Caco-2 (cell line): ENCODE measurements at regions not wholly inside any gene's neighbourhood (a gene's known extent, or its start where the extent isn't known, plus 50 kb on each side); places are given as distances from the start of the nearest gene placed in this dataset.

Experiments
- BruUV-seq: library from RNA; stranded (reverse); fragments of 400-500 nt; replicated peaks from 2 replicates; lab custom pipeline; 2021; lab: Mats Ljungman, UMichigan
- CTCF ChIA-PET: fragments of 300-600 bp; sonication (Branson Sonifier 250); formaldehyde crosslinking; loops from one replicate; lab custom pipeline; 2022; ENCODE audit warnings: antibody characterized with exemption; lab: Charles Lee
- POLR2A ChIA-PET: fragments of 300-600 bp; sonication (Branson Sonifier 250); formaldehyde crosslinking; loops from one replicate; lab custom pipeline; 2022; ENCODE audit warnings: antibody characterized with exemption; lab: Charles Lee
- DNase-seq, 2 experiments: peaks; one replicate each; pipeline versions ENCODE4 v3.0.0 to v3.0.0-alpha.2; 2020 to 2022
- H3K27me3 ChIP-seq: replicated peaks from 2 replicates; pipeline ENCODE4 v1.6.0; 2011; ENCODE audit warnings: low read length; ENCODE audit not compliant: control insufficient read depth, insufficient read depth
- H3K36me3 ChIP-seq: 2 replicates; pipeline ENCODE4 v1.5.1; 2011; ENCODE audit warnings: low read length; ENCODE audit not compliant: control insufficient read depth, insufficient read depth
- H3K4me1 ChIP-seq: fragments of 250-450 bp; sonication (Bioruptor Pico); 2 replicates; pipeline ENCODE4 v1.5.1; 2020; ENCODE audit warnings: mild to moderate bottlenecking
- H3K4me3 ChIP-seq: 2 replicates; pipeline ENCODE4 v1.5.1; 2011; ENCODE audit warnings: low read depth, mild to moderate bottlenecking, control low read depth, low read length
- H3K9me3 ChIP-seq: fragments of 250-450 bp; sonication (Bioruptor Pico); 2 replicates; pipeline ENCODE4 v1.5.1; 2020; ENCODE audit warnings: mild to moderate bottlenecking, moderate library complexity
- H3K27ac Mint-ChIP-seq: one replicate; pipeline ENCODE4 v1.8.0; 2022; ENCODE audit warnings: mixed read lengths; ENCODE audit not compliant: unreplicated experiment
- H3K27me3 Mint-ChIP-seq: one replicate; pipeline ENCODE4 v1.8.0; 2022; ENCODE audit warnings: mixed read lengths; ENCODE audit not compliant: insufficient read depth, unreplicated experiment
- H3K36me3 Mint-ChIP-seq: one replicate; pipeline ENCODE4 v1.8.0; 2022; ENCODE audit warnings: mild to moderate bottlenecking, mixed read lengths; ENCODE audit not compliant: insufficient read depth, unreplicated experiment
- H3K4me1 Mint-ChIP-seq: one replicate; pipeline ENCODE4 v1.8.0; 2022; ENCODE audit warnings: low read depth, mixed read lengths; ENCODE audit not compliant: unreplicated experiment
- H3K4me3 Mint-ChIP-seq: one replicate; pipeline ENCODE4 v1.8.0; 2022; ENCODE audit warnings: mild to moderate bottlenecking, moderate library complexity, mixed read lengths; ENCODE audit not compliant: unreplicated experiment
- H3K9me3 Mint-ChIP-seq: one replicate; pipeline ENCODE4 v1.8.0; 2022; ENCODE audit warnings: mixed read lengths; ENCODE audit not compliant: unreplicated experiment
- intact Hi-C: fragments of 100-400 bp; cut with micrococcal nuclease; formaldehyde crosslinking; loops from one replicate; pipeline ENCODE4 v1.10.0; 2022; ENCODE audit not compliant: unreplicated experiment
- TF ChIP-seq, protein P1 (sequence below), 2 experiments: fragments of 200-600 bp in 1 of 2; IDR thresholded peaks; 1 replicate in 1 of 2; 2 replicates in 1 of 2; pipeline versions ENCODE4 v1.5.1 to v1.8.0; 2011 to 2022; ENCODE audit warnings: antibody characterized with exemption in 1 of 2, control low read depth in 1 of 2, inconsistent platforms in 1 of 2, low read depth in 1 of 2, low read length in 1 of 2, mild to moderate bottlenecking in 1 of 2, moderate library complexity in 1 of 2; ENCODE audit not compliant: insufficient read depth in 1 of 2, severe bottlenecking in 1 of 2, unreplicated experiment in 1 of 2

DNA sequence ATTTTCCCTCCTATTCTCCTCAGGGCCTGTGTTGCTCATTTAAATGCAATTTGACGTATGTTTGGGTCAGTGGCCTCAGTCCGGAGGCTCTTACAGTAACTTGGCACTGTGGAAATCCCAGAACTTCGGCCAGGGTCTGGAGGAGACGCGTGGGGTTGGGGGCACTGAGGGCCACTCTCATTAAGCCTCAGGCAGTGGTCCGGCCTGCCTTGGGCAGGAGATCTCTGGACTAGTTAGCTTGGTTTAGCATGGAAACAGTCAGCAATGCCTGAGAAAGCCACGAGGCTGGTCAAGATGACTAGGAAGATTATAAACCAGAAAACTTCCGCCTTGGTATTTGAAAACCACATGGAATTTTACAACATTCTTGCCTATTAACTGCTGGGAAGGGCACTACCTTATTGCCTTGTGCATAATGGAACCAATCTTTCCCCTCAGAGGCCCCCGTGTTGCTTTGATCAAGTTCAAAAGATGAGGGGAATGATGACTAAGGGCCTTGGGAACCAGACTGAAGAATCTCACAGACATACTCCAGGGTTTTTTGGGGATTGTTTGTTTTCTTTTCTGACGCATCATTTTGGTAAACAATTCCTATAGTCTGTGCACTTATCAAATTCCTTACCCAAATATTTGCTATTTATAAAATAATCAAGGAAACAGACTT, 206.0 kb upstream of the PREP start:
- Mint-ChIP-seq H3K4me1 (peaks cover 6% of the 10 kb centered on the region), H3K27me3 (no peaks in the 10 kb centered on the region), H3K9me3 (no peaks in the 10 kb centered on the region), H3K27ac (peak overlapping the region; percentile 77), H3K4me3 (no peak overlapping the region), H3K36me3 (no peaks in the 10 kb centered on the region)
- POLR2A ChIA-PET: no interaction called here
- Histone ChIP-seq H3K4me1 (peaks cover 31% of the 10 kb centered on the region), H3K4me3 (no peak overlapping the region), H3K27me3 (no peaks in the 10 kb centered on the region), H3K36me3 (no peaks in the 10 kb centered on the region), H3K9me3 (no peaks in the 10 kb centered on the region)
- CTCF ChIA-PET: no interaction called here
- no TSS peak for BruUV-seq
- intact Hi-C loops: no loop called here
- TF ChIP-seq, protein P1, sequence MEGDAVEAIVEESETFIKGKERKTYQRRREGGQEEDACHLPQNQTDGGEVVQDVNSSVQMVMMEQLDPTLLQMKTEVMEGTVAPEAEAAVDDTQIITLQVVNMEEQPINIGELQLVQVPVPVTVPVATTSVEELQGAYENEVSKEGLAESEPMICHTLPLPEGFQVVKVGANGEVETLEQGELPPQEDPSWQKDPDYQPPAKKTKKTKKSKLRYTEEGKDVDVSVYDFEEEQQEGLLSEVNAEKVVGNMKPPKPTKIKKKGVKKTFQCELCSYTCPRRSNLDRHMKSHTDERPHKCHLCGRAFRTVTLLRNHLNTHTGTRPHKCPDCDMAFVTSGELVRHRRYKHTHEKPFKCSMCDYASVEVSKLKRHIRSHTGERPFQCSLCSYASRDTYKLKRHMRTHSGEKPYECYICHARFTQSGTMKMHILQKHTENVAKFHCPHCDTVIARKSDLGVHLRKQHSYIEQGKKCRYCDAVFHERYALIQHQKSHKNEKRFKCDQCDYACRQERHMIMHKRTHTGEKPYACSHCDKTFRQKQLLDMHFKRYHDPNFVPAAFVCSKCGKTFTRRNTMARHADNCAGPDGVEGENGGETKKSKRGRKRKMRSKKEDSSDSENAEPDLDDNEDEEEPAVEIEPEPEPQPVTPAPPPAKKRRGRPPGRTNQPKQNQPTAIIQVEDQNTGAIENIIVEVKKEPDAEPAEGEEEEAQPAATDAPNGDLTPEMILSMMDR (IDR thresholded peaks at IDR 0.05; ENCODE audit: insufficient read depth in 1 of 2, low read depth in 1 of 2, low read length in 1 of 2, severe bottlenecking in 1 of 2, unreplicated experiment in 1 of 2): no peak
- peak in 1 of 2 experiments; percentile 40 for DNase-seq

DNA sequence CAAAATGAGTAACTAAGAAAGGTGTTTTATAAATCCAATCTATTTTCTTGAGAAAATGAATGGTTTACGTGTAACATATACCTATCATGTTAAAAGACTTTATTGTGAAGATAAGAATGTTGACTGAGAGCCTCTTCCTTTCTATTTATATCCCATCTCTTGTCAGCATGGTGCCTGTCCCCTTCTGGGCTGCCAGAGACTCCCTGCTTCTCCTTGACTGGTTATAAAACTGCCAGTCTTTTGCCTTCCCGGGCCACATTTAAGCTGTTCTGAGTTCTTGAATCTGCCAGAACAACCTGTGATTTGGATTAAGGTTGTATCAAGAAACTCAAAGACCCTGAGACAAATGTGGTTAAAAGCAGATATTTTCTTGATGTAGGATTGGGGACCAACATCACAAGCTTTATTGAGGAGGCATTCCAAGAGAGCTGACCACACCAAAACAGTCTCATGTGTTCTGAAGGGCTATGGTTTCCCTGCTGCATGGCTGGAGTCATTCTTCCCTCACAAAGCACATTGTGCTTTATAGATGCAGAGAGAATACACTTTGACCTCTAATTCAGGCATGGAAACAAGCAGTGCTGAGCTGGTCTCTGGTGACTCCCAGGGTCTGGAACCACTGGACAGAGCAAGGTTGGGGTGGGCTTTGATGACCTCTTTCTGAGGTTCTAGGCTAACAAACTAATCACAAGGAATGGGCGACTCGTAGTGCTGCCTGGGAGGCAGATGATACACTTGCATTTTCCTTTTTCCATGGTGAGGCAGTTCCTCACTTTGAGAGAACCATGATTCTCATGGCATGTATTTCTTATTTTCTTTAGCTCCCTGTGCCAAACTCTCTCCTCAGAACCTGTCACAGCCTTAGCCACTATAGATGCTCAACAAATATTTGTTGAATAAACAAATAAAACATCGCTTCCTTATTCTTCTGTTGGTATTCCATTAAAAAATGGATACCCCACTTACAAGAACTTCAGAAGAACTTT, 205.0 kb upstream of the PREP start:
- no peaks in the 10 kb centered on the region for H3K9me3 Mint-ChIP-seq
- POLR2A ChIA-PET: interaction anchor here (0.5 kb wide), 1 partner anchor 25 kb away, joined by 3 read pairs; no protein-coding TSS in a partner anchor
- CTCF ChIA-PET: no interaction called here
- TF ChIP-seq, protein P1 (IDR thresholded peaks at IDR 0.05; ENCODE audit: insufficient read depth in 1 of 2, low read depth in 1 of 2, low read length in 1 of 2, severe bottlenecking in 1 of 2, unreplicated experiment in 1 of 2): no peak
- no peaks in the 10 kb centered on the region for H3K27me3 Mint-ChIP-seq
- H3K9me3 ChIP-seq: no peaks in the 10 kb centered on the region
- peaks cover 6% of the 10 kb centered on the region for H3K4me1 Mint-ChIP-seq
- H3K27me3 ChIP-seq: no peaks in the 10 kb centered on the region
- no peaks in the 10 kb centered on the region for H3K36me3 ChIP-seq
- no peak overlapping the region for H3K4me3 ChIP-seq
- peaks cover 31% of the 10 kb centered on the region for H3K4me1 ChIP-seq
- intact Hi-C loops: loop anchor here (1.0 to 2.0 kb wide), 2 partner anchors 16 to 39 kb away; no protein-coding TSS in a partner anchor
- no TSS peak for BruUV-seq
- no peaks in the 10 kb centered on the region for H3K36me3 Mint-ChIP-seq
- no peak overlapping the region for H3K4me3 Mint-ChIP-seq
- H3K27ac Mint-ChIP-seq: no peak overlapping the region
- DNase-seq: no peak

DNA sequence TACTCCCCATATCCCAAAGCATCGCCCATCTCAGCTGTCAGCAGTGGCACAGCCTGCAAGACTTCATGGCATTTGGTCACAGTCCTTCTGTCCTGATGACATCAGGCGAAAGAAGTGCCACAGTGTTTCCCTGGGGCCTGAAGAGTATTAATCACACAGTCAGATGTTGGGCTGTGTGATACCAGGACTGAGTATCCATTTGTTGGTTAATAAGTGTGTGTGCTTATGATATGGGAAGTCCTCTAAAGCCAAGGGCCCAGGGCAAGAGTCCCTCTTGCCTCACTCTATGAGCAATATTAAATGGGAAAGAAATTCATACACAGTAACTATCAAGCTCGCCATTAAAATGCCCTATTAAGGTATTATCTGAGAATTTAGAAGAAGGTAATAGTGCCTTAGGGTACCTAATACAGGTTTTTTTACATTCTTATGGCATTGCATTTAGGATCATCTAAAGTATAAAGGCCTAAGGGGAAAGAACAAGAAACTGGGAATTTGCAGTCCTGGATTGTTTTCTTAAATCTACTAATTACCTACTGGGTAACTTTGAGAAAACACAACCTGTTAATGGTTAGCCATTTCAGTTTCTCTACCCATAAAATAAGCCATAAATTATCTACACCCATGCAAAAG, 204.1 kb upstream of the PREP start:
- Histone ChIP-seq H3K9me3 (no peaks in the 10 kb centered on the region), H3K4me1 (peaks cover 31% of the 10 kb centered on the region), H3K36me3 (no peaks in the 10 kb centered on the region), H3K27me3 (no peaks in the 10 kb centered on the region), H3K4me3 (no peak overlapping the region)
- no TSS peak for BruUV-seq
- Mint-ChIP-seq H3K36me3 (no peaks in the 10 kb centered on the region), H3K27me3 (no peaks in the 10 kb centered on the region), H3K27ac (no peak overlapping the region), H3K4me3 (no peak overlapping the region), H3K4me1 (peaks cover 6% of the 10 kb centered on the region), H3K9me3 (no peaks in the 10 kb centered on the region)
- ChIA-PET POLR2A (no interaction called here), CTCF (no interaction called here)
- peak; percentile 5 to 39 for DNase-seq
- intact Hi-C loops: loop anchor here (1.0 to 2.0 kb wide), 2 partner anchors 17 to 38 kb away; no protein-coding TSS in a partner anchor
- TF ChIP-seq, protein P1 (IDR thresholded peaks at IDR 0.05; ENCODE audit: insufficient read depth in 1 of 2, low read depth in 1 of 2, low read length in 1 of 2, severe bottlenecking in 1 of 2, unreplicated experiment in 1 of 2): no peak
